ENCODE measurements at regions not wholly inside any gene's neighbourhood (a gene's known extent, or its start where the extent isn't known, plus 50 kb on each side); places are given as distances from the start of the nearest gene placed in this dataset.
"Not testable (repeated sequence)": the region's sequence is repeated elsewhere in the genome, so short reads cannot be mapped to it uniquely, and the experiment has no call there.

GRCh38 chr4:24209906-24210305 lies 320.1 kb upstream of the PPARGC1A start:
- intact Hi-C loops (cut with DNase I): no loop called here
- 88 to 89% methylated on average over 1 of the region's 1 CpG for WGBS, 2 donors
- Histone ChIP-seq H3K27me3 (no peaks in the 10 kb centered on the region), H3K9me3 (no peaks in the 10 kb centered on the region), H3K4me3 (replicated peaks in 1 of 3) (no peak overlapping the region), H3K4me1 (peaks cover 23 to 34% of the 10 kb centered on the region in 2 donors), H3K36me3 (no peaks in the 10 kb centered on the region), H3K27ac (peak overlapping the region; percentile 44 to 92 (median 85))
- no peak for TF ChIP-seq CTCF (IDR thresholded peaks at IDR 0.05)
- no peak for TF ChIP-seq POLR2A (IDR thresholded peaks at IDR 0.05)
- no peak for DNase-seq

- Histone ChIP-seq H3K4me3 (replicated peaks in 1 of 3) (no peak overlapping the region), H3K27me3 (no peaks in the 10 kb centered on the region), H3K9me3 (no peaks in the 10 kb centered on the region), H3K4me1 (peaks cover 18 to 28% of the 10 kb centered on the region in 2 donors), H3K27ac (peak overlapping the region; percentile 5 to 92 (median 85)), H3K36me3 (no peaks in the 10 kb centered on the region)
- intact Hi-C loops (cut with DNase I): no loop called here
- 52 to 54% methylated on average over 3 of the region's 3 CpGs for WGBS, 2 donors
- peak; percentile 31 to 37 for DNase-seq
- TF ChIP-seq POLR2A (IDR thresholded peaks at IDR 0.05) (no peak), CTCF (IDR thresholded peaks at IDR 0.05) (no peak)
Observed at GRCh38 chr4:24209131-24209530, 319.3 kb upstream of the PPARGC1A start.

DNA sequence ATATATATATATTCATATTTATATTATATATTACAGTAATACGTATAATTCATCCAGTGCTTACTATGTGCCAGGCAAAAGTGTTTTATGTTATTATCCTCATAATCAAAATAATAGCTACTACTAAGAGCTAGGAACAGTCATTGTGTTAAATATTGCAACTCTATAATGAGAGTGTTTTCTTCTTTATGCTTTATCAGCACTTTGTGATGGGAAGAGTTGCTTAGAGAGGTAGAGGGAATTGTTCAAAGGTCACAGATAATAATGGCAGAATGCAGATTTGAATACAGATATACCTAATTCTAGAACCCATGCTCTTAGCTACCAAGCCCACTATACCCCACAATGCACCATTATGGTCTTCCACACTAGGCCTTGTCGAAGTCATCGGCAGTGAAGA lies 318.8 kb upstream of the PPARGC1A start:
- Histone ChIP-seq H3K9me3 (no peaks in the 10 kb centered on the region), H3K27ac (peak overlapping the region in 1 of 3 donors; percentile 92), H3K4me1 (peaks cover 13 to 25% of the 10 kb centered on the region in 2 donors), H3K27me3 (no peaks in the 10 kb centered on the region), H3K36me3 (no peaks in the 10 kb centered on the region), H3K4me3 (replicated peaks in 1 of 3) (no peak overlapping the region)
- no peak for DNase-seq
- no peak for TF ChIP-seq POLR2A (IDR thresholded peaks at IDR 0.05)
- TF ChIP-seq CTCF (IDR thresholded peaks at IDR 0.05): no peak
- intact Hi-C loops (cut with DNase I): no loop called here
- WGBS, 2 donors: 90 to 97% methylated on average over 3 of the region's 3 CpGs

- WGBS, 2 donors: 81 to 90% methylated on average over 8 of the region's 8 CpGs
Observed at GRCh38 chr4:24204708-24205107, 314.9 kb upstream of the PPARGC1A start.

DNA sequence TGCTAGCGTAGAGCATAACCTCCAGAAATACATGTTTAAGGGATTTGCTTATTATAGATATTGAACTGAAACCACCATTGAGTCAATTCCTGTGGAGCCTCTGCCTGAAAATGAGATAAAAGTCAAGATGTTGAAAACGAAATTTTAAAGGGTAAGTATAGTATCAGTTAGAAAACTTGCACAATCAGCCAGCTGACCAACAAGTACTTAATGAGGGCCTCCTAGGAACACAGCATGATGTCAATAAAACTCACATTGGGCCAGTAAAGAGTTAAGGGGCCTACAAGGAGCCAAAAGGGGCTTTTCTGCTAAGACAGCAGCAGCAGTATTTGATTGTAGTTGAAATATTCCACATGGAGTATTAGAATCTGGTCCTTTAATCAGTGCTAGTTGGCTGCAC lies 314.1 kb upstream of the PPARGC1A start:
- 72 to 83% methylated on average over 2 of the region's 2 CpGs for WGBS, 2 donors
- intact Hi-C loops (cut with DNase I): no loop called here
- Histone ChIP-seq H3K27me3 (no peaks in the 10 kb centered on the region), H3K9me3 (no peaks in the 10 kb centered on the region), H3K4me1 (no peaks in the 10 kb centered on the region), H3K27ac (no peak overlapping the region), H3K36me3 (no peaks in the 10 kb centered on the region), H3K4me3 (replicated peaks in 1 of 3) (no peak overlapping the region)
- no peak for TF ChIP-seq CTCF (IDR thresholded peaks at IDR 0.05)
- no peak for TF ChIP-seq POLR2A (IDR thresholded peaks at IDR 0.05)
- no peak for DNase-seq

More at GRCh38 chr4:24204708-24205107, 314.9 kb upstream of the PPARGC1A start:
- H3K27me3 ChIP-seq; H3K36me3 ChIP-seq; intact Hi-C loops (cut with DNase I); H3K4me3 ChIP-seq (replicated peaks in 1 of 3); H3K4me1 ChIP-seq; DNase-seq; H3K27ac ChIP-seq; H3K9me3 ChIP-seq: not testable (repeated sequence)

GRCh38 chr4:24202579-24202978 lies 312.7 kb upstream of the PPARGC1A start:
- TF ChIP-seq POLR2A (IDR thresholded peaks at IDR 0.05): no peak
- TF ChIP-seq CTCF (IDR thresholded peaks at IDR 0.05): no peak

More at GRCh38 chr4:24202579-24202978, 312.7 kb upstream of the PPARGC1A start:
- Histone ChIP-seq H3K27me3 (no peaks in the 10 kb centered on the region), H3K9me3 (no peaks in the 10 kb centered on the region), H3K4me1 (no peaks in the 10 kb centered on the region), H3K36me3 (no peaks in the 10 kb centered on the region), H3K27ac (no peak overlapping the region), H3K4me3 (replicated peaks in 1 of 3) (no peak overlapping the region)
- intact Hi-C loops (cut with DNase I): no loop called here
- DNase-seq: no peak
- WGBS, 2 donors: 75 to 100% methylated on average over 1 of the region's 1 CpG
